NCI-H2107 (cell line): ENCODE measurements at regions not wholly inside any gene's neighbourhood (a gene's known extent, or its start where the extent isn't known, plus 50 kb on each side); places are given as distances from the start of the nearest gene placed in this dataset.
"Not testable (repeated sequence)": the region's sequence is repeated elsewhere in the genome, so short reads cannot be mapped to it uniquely, and the experiment has no call there.

Source experiments
- DNase-seq: peaks from one replicate; lab custom pipeline; 2025; lab: John Stamatoyannopoulos, UW

DNA sequence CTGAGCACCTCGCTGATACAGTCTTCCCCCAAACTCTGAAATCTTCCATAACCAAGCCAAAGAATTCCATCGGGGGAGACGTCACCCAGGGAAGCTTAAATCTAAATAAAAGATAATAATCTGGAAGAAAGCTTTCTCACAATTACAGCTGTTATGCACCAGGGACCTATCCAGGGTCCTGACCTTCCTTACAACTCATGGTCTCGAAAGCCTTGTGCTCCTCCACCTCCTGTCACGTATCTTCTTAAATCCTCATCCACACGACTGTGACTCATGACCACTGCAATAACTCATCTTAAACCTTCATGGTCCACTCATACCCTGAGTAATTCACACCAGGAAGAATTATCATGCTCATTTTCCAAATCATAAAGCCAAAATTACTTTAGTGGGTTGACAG, 166.8 kb upstream of the FRG1 start:
- no peak for DNase-seq

DNA sequence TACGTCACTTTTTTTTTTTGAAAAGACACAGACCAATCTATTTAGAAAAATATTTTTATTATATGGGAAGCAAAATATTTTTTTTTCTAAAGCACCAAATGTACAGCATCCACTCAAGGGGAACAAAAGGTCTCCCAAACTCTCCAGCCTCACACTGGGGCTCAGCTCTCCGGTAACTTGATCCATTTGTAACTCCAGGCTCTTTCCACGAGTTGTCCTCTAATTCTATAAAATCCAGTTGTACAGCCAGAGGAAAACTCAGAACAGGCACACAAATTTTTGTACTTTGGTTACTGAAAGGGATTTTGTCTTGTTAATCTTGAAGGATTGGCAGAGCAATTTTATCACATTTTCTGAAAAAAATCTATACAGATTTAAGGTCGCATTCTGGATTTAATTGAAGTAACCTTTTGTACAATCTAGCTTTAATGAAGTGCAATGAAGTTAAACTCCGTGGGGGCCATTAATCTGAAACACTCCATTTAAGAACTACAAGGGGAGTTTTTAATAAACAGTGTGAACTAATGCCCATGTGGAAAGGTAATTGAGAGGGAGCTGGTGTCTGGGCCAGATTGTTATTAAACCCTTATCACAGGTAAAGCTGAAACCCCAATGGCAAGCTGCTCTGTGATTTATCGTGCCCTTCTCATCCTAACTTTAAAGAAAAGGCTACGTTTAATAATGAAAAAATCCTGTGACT, 161.2 kb upstream of the FRG1 start:
- DNase-seq: no peak

DNA sequence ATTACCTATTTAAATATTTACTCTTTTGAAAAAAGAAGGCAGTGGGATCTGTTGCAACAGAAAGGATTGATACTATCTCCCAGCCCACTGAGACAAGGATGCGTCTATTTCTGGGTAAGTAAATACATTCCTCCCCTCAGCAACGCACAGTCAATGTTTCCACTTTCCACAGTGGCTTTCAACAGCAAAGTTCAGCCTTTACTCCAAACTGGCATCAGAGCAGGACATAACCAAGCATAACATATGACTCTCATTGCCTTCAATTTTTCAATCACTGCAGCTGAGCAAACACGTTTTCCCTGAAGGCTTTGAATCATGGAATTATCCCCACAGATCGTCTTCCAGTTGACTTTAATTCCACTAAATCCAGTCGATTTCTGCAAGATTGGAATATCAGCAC, 160.3 kb upstream of the FRG1 start:
- DNase-seq: no peak

DNA sequence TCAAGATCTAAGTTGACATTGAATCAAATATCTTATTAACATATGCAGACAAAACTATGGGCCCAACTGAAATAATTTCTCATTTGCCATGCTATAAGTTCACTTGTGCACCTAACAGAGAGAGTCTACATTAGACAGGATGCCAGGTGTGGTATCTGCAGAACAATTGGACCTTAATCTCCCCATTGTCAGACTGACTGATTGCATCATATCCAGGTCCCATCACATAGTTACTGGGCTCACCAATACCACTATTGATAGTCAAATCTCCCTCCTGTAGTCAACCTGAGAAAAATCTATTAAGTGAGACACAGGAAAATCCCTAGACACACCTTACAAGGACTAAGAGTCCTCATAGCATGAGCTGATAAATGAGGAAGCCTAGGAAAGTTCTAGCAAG, 156.0 kb upstream of the FRG1 start:
- DNase-seq: no peak

DNA sequence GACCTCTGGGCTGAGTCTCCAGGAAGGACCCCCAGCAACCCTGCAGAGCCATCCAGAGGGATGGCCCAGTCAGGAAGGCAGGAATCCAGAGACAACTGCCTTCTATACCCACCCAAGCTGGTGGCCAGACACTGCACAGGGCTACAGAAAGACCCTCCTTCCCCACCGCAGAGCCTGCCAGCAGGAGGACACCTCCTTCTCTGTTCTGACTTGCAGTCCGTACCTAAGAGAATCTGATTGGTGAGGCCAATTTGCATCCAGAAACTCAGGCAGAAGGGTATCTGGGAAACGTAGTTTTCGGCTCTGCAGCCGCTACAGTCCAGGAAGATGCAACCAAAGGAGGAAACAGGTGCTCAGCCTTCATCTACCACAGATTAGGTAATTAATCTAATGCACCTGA, 155.4 kb upstream of the FRG1 start:
- DNase-seq: no peak

DNA sequence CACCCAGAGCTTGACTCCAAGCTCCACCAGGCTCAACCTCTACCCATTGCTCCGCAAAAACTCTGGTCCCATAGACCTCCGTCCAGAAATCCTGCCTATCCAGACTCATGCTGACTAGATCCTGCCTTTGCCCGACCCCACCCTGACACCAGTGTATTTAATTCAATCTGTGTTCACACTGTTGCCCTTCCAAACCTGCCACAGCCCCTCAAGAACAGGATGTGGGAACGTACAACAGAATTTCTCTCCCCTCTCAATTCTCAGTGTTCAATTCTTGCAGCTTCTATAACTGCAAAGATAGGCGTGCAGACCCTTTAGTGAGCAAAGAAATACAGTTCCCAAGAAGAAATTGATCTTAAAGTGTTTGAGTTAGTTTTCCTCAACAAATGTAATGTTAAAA, 154.2 kb upstream of the FRG1 start:
- no peak for DNase-seq

- no peak for DNase-seq
Measured at GRCh38 chr4:189787216-189788031, 153.2 kb upstream of the FRG1 start.

DNA sequence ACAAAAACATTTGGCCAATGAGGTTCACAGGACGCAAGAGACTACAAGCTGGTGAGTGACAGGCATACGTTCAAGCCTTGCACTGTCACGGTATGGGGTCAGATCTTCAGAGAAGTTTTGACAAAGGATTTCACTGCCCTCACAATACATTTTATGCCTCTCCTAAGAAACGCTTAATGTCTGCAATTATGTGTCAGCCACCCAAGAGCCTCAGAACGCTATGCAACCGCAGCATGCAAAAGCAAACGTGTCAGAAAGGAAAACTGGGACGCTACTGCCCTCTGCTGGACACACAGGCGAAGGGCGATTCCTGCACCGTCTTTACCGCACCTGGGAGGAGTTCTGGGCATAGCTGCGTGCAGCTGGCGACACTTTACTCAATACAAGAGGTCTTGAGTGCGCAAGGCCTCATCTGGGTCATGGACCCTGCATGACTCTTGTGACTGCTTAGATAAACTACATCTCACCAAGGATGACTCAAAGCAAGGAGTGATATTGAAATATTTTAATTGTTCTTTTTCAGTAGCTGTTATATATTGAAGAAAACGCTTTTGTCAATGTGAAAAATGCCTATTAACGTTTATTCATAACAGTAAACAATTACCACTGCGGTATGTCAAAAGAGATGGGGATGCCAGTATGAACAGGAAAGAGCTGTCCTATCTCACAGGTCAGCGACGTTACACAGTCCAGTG, 147.6 kb upstream of the FRG1 start:
- peak; percentile 44 for DNase-seq

- no peak for DNase-seq
Measured at GRCh38 chr4:189800545-189801088, 140.1 kb upstream of the FRG1 start.

- no peak for DNase-seq
Measured at GRCh38 chr4:189802884-189803283, 137.8 kb upstream of the FRG1 start.

DNA sequence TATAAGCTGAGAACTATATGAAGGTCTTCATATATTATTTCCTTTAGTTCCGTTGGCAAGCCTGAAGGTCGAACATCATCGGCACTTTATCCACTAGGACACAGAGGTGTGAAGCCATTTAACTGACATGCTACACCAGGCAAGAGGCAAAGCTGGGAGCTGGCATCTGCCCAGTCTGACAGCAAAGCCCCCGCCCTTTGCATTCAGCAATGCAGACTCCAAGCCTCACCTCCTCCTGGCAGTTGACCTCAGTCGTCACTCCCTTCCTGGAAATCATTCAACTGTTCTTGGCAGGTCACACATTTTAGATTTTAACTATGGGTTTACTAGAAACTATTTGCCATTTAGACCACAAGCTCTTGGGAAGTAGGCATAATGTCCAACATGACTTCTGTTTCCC, 135.8 kb upstream of the FRG1 start:
- no peak for DNase-seq

GRCh38 chr4:189806506-189806905, 134.2 kb upstream of the FRG1 start:
- DNase-seq: no peak

- no peak for DNase-seq
Measured at GRCh38 chr4:189807031-189807430, 133.6 kb upstream of the FRG1 start.

GRCh38 chr4:189809241-189809735, 131.4 kb upstream of the FRG1 start:
- DNase-seq: no peak

GRCh38 chr4:189809839-189810238, 130.8 kb upstream of the FRG1 start:
- DNase-seq: no peak

DNA sequence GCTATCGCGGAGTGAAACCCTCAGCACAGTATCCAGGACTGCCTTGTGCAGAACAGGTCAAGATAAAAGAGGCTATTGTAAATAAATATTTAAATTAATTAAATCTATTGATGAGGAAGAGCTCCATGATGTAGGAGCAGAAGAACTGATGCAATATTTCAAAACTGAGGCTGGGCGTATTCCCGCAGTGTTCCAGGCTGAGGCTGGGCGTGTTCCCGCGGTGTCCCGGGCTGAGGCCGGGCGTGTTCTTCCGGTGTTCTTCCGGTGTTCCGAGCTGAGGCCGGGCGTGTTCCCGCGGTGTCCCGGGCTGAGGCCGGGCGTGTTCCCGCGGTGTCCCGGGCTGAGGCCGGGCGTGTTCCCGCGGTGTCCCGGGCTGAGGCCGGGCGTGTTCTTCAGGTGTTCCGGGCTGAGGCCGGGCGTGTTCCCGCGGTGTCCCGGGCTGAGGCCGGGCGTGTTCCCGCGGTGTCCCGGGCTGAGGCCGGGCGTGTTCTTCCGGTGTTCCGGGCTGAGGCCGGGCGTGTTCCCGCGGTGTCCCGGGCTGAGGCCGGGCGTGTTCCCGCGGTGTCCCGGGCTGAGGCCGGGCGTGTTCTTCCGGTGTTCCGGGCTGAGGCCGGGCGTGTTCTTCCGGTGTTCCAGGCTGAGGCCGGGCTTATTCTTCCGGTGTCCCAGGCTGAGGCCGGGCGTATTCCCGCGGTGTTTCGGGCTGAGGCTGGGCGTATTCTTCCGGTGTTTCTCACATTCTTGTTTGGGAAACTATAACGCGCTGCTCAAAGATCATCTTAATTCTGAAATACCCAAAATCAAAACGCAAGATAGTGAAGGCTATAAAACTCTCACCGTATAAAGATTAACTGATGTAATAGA, 130.1 kb upstream of the FRG1 start:
- DNase-seq: not testable (repeated sequence)

DNA sequence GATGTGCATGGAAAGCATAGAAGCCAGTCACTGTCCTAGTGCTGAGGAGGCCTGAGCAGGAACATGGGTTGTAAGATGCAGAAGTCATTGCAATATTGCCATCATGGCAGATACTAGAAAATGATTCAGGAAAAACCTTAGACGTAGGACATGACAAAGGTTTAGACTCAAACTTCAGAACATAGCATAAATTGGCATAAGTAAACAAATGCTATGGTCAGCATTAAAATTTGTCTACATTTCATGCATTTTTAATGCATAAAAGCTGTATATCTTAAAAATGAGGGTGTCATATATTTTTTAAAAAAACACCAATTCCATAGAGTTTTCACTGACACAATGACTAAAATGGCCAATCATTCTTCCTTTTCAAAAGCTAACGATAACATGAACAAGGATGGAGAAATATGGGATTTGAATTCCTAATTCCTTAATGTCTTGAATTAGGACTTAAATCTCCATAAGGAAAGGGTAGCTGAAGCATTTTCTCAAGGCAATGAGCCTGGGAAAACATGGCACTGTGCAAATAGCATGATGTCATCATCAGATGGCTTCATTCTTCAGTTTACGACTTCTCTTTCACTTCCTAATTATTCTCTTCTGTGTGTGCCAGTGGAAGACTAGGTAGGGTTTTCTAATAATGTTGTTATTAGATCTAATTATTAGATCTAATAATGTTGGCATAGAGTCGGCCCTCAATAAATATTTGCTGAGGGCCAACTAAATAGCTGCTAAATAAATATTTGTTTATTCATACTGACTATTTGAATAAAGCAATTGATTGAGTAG, 125.1 kb upstream of the FRG1 start:
- DNase-seq: no peak

DNA sequence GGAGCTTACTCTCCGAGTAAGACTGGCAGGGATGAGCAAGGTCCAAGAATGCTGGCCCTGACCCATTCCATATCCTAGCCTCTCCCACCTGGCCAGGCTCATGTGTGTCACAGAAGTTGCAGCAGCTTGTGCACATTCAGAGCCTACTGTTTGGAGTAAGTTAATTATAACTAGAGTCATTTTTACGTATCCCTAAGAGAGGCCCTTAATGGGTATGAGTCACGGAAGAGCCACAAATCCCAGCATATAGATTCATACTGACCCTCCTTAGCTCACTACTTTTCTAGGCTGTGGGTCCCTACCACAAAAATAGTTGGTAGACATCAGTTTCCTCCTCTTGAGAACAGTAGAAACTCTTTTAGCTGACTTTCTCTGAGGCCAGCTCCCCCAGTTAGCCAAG, 118.3 kb upstream of the FRG1 start:
- DNase-seq: no peak

- no peak for DNase-seq
Measured at GRCh38 chr4:189823591-189823990, 117.1 kb upstream of the FRG1 start.

- DNase-seq: no peak
Measured at GRCh38 chr4:189825466-189825865, 115.2 kb upstream of the FRG1 start.

DNA sequence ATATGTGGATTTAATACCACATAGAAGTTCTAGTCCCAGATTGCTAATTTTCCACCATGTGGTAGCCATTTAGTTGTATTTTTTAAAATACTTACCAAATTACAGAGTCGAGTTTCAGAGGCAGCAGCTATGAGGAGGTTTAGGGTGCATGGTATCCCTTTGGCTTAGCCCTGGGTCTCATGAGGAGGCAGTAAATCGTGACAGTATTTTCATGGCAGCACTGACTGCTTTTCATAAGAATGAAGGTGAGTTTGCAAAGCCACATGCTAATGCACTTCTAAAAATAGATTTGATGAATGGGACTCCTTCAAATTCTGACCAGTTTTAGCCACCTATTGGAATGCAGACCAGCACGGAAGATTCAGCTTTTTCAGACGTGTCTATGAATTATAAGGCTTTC, 114.0 kb upstream of the FRG1 start:
- no peak for DNase-seq
